ENCODE measurements at regions not wholly inside any gene's neighbourhood (a gene's known extent, or its start where the extent isn't known, plus 50 kb on each side); places are given as distances from the start of the nearest gene placed in this dataset.
"Not testable (repeated sequence)": the region's sequence is repeated elsewhere in the genome, so short reads cannot be mapped to it uniquely, and the experiment has no call there.

GRCh38 chr12:25337916-25338315 lies 87.2 kb upstream of the KRAS start:
- no peak for DNase-seq (ENCODE audit: low read depth in 3 of 3, low spot score in 1 of 3)

- no peak for DNase-seq (ENCODE audit: low read depth in 3 of 3, low spot score in 1 of 3)
Measured at GRCh38 chr12:25332143-25332542, 81.4 kb upstream of the KRAS start.

GRCh38 chr12:25328072-25328712 lies 77.5 kb upstream of the KRAS start:
- no peak for DNase-seq (ENCODE audit: low read depth in 3 of 3, low spot score in 1 of 3)

GRCh38 chr12:25327321-25327720 lies 76.6 kb upstream of the KRAS start:
- DNase-seq (ENCODE audit: low read depth in 3 of 3, low spot score in 1 of 3) = no peak

GRCh38 chr12:25326326-25326725 lies 75.6 kb upstream of the KRAS start:
- no peak for DNase-seq (ENCODE audit: low read depth in 3 of 3, low spot score in 1 of 3)

- no peak for DNase-seq (ENCODE audit: low read depth in 3 of 3, low spot score in 1 of 3)
Measured at GRCh38 chr12:25324861-25325260, 74.1 kb upstream of the KRAS start.

- no peak for DNase-seq (ENCODE audit: low read depth in 3 of 3, low spot score in 1 of 3)
Measured at GRCh38 chr12:25323581-25323982, 72.9 kb upstream of the KRAS start.

- no peak for DNase-seq (ENCODE audit: low read depth in 3 of 3, low spot score in 1 of 3)
Measured at GRCh38 chr12:25322918-25323531, 72.3 kb upstream of the KRAS start.

- no peak for DNase-seq (ENCODE audit: low read depth in 3 of 3, low spot score in 1 of 3)
Measured at GRCh38 chr12:25322351-25322750, 71.6 kb upstream of the KRAS start.

- no peak for DNase-seq (ENCODE audit: low read depth in 3 of 3, low spot score in 1 of 3)
Measured at GRCh38 chr12:25321772-25322171, 71.0 kb upstream of the KRAS start.

- DNase-seq (ENCODE audit: low read depth in 3 of 3, low spot score in 1 of 3) = no peak
Measured at GRCh38 chr12:25320123-25321006, 69.6 kb upstream of the KRAS start.

- DNase-seq (ENCODE audit: low read depth in 3 of 3, low spot score in 1 of 3) = no peak
Measured at GRCh38 chr12:25319233-25319984, 68.7 kb upstream of the KRAS start.

- DNase-seq (ENCODE audit: low read depth in 3 of 3, low spot score in 1 of 3) = no peak
Measured at GRCh38 chr12:25317553-25317952, 66.8 kb upstream of the KRAS start.

GRCh38 chr12:25315388-25315787 lies 64.7 kb upstream of the KRAS start:
- no peak for DNase-seq (ENCODE audit: low read depth in 3 of 3, low spot score in 1 of 3)

GRCh38 chr12:25313266-25313990 lies 62.7 kb upstream of the KRAS start:
- DNase-seq (ENCODE audit: low read depth in 3 of 3, low spot score in 1 of 3) = not testable (repeated sequence)

- DNase-seq (ENCODE audit: low read depth in 3 of 3, low spot score in 1 of 3) = no peak
Measured at GRCh38 chr12:25311506-25311905, 60.8 kb upstream of the KRAS start.

- DNase-seq (ENCODE audit: low read depth in 3 of 3, low spot score in 1 of 3) = not testable (repeated sequence)
Measured at GRCh38 chr12:25310071-25310470, 59.3 kb upstream of the KRAS start.

GRCh38 chr12:25308756-25309155 lies 58.0 kb upstream of the KRAS start:
- DNase-seq (ENCODE audit: low read depth in 3 of 3, low spot score in 1 of 3) = no peak

GRCh38 chr12:25307818-25308217 lies 57.1 kb upstream of the KRAS start:
- no peak for DNase-seq (ENCODE audit: low read depth in 3 of 3, low spot score in 1 of 3)

GRCh38 chr12:25301798-25302197 lies 51.1 kb upstream of the KRAS start:
- DNase-seq (ENCODE audit: low read depth in 3 of 3, low spot score in 1 of 3) = no peak
